Central memory CD8-positive, alpha-beta T cell (primary cell): ENCODE measurements at regions not wholly inside any gene's neighbourhood (a gene's known extent, or its start where the extent isn't known, plus 50 kb on each side); places are given as distances from the start of the nearest gene placed in this dataset.

Experiments used
- ATAC-seq: fragments of 150-1000 bp; cut with Tn5 transposase; replicated peaks from 2 replicates; pipeline ENCODE4 v1.10.0; 2022; ENCODE audit warnings: mild to moderate bottlenecking, moderate FRiP score, moderate number of reproducible peaks; ENCODE audit not compliant: poor library complexity, severe bottlenecking; ENCODE audit errors: extremely low read depth
- DNase-seq, 2 donors: peaks; one replicate each; pipeline ENCODE4 v3.0.0; 2021; ENCODE audit warnings: low spot score in 2 of 2
- H3K27ac Mint-ChIP-seq: one replicate; pipeline ENCODE4 v1.8.0; 2022; ENCODE audit warnings: low read depth, mild to moderate bottlenecking, moderate library complexity, mixed read lengths
- H3K27me3 Mint-ChIP-seq: one replicate; pipeline ENCODE4 v1.8.0; 2022; ENCODE audit warnings: mixed read lengths
- H3K36me3 Mint-ChIP-seq: one replicate; pipeline ENCODE4 v1.8.0; 2022; ENCODE audit warnings: mild to moderate bottlenecking, moderate library complexity, mixed read lengths; ENCODE audit not compliant: insufficient read depth
- H3K4me1 Mint-ChIP-seq: one replicate; pipeline ENCODE4 v1.8.0; 2022; ENCODE audit warnings: mixed read lengths
- H3K4me3 Mint-ChIP-seq: one replicate; pipeline ENCODE4 v1.8.0; 2022; ENCODE audit warnings: mild to moderate bottlenecking, moderate library complexity, mixed read lengths
- H3K9me3 Mint-ChIP-seq: one replicate; pipeline ENCODE4 v1.8.0; 2022; ENCODE audit warnings: mixed read lengths

DNA sequence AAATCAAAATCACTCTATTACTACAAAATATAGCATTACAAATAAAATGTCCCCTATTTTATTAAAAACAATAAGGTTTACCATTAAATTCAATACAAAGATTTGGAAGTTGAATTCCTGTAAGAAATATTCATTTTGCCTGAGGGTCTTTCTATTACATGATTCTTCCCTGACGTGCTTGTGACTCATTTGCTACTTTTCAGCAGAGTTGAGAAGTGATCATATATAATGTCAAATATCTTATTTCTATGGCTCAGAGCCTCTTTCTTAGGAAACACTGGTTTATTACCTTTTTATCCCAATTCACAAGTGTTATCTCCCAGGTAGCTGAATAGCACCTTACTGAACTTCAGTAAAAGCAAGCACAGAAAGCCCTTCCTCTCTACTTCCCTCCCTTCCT lies 65.2 kb upstream of the CNTN5 start:
- H3K36me3 Mint-ChIP-seq: no peaks in the 10 kb centered on the region
- DNase-seq: no peak
- H3K4me1 Mint-ChIP-seq: no peaks in the 10 kb centered on the region
- no peak overlapping the region for H3K27ac Mint-ChIP-seq
- no peak overlapping the region for H3K4me3 Mint-ChIP-seq
- no peak for ATAC-seq
- H3K27me3 Mint-ChIP-seq: no peaks in the 10 kb centered on the region
- H3K9me3 Mint-ChIP-seq: peaks cover 11% of the 10 kb centered on the region

DNA sequence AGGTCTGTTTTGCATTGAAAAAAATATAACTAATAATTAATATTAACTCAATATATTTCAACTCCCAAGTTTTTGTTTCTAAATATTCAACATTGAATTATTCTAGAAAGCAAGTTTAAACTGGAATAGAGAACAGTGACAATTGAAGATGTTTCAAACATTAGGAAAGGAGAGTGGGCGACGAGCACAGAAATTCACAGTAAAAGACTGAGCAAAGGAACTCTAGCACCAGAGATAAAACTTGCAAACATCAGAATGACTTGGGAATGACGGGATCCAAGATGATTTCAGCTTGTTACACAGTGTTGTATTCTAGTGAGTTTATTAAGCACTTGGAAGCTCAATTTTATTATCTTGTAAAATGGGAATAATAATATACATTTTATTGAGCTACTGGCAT lies 56.6 kb upstream of the CNTN5 start:
- Mint-ChIP-seq H3K27me3 (no peaks in the 10 kb centered on the region), H3K9me3 (peaks cover 15% of the 10 kb centered on the region)
- no peak for DNase-seq

DNA sequence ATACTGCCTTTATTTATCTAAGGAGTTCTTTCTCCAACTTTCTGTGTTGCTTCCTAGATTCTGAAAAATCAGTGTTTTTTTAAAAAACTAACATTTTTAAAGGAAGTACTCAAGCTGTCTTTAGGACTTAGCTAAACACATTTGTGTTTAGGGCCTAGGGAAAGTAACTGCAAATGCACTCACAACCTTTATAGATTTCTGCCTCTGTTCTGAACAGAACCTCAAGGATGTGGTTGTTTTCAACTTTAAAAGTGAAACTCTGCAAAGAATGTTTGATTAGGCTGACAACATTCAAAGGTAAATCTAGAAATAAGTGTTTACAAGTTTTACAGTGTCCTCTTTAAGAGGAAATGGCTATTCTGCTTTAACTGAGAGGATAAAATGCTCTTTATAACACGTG lies 55.4 kb upstream of the CNTN5 start:
- no peak overlapping the region for H3K4me3 Mint-ChIP-seq
- no peak overlapping the region for H3K27ac Mint-ChIP-seq
- H3K4me1 Mint-ChIP-seq: no peaks in the 10 kb centered on the region
- peaks cover 12% of the 10 kb centered on the region for H3K9me3 Mint-ChIP-seq
- H3K27me3 Mint-ChIP-seq: no peaks in the 10 kb centered on the region
- DNase-seq: no peak
- ATAC-seq: no peak
- no peaks in the 10 kb centered on the region for H3K36me3 Mint-ChIP-seq

More for the DNA sequence above, 56.6 kb upstream of the CNTN5 start:
- Mint-ChIP-seq H3K4me1 (no peaks in the 10 kb centered on the region), H3K4me3 (no peak overlapping the region), H3K27ac (no peak overlapping the region), H3K36me3 (no peaks in the 10 kb centered on the region)
- no peak for ATAC-seq

DNA sequence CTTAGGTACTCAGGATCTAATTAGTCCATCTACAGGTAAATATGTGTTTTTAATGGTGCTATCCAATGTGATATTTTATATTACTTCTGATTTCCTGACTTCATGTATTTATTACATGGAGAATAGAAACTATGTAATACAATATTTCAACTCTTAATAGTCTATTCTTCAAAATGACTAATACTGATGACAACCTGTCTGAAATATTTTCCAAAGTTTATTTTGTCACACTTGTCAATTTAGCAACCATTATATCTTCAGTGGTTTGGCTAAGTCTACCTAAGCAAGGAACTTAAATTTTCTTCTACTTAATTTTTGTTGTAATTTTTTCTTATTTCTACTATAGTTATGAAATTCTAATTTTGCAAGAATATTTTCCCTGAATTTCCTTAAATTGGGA lies 55.0 kb upstream of the CNTN5 start:
- no peaks in the 10 kb centered on the region for H3K36me3 Mint-ChIP-seq
- no peak for DNase-seq
- H3K4me1 Mint-ChIP-seq: no peaks in the 10 kb centered on the region
- H3K27me3 Mint-ChIP-seq: no peaks in the 10 kb centered on the region
- H3K9me3 Mint-ChIP-seq: peaks cover 9% of the 10 kb centered on the region
- H3K4me3 Mint-ChIP-seq: no peak overlapping the region
- H3K27ac Mint-ChIP-seq: no peak overlapping the region
- ATAC-seq: no peak

DNA sequence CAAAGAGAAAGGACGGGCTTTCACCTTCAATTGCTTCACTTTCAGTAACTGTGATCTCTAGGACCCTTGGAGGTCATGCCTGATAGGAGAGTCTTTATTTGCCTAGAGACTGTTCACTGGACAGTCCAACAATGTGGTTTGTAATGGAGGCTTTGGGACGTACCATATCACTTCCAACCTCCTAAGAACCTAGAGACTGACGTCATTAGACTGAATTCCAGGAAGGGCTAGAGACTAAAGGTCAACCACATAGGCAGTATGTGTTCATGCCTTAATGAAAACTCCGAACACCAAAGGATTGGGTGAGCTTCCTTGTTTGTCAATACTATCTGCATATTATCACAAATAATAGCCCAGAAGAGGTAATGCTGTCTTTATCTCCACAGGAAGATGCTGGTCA lies 53.7 kb upstream of the CNTN5 start:
- Mint-ChIP-seq H3K4me1 (no peaks in the 10 kb centered on the region), H3K9me3 (peaks cover 6% of the 10 kb centered on the region), H3K27ac (no peak overlapping the region), H3K36me3 (no peaks in the 10 kb centered on the region), H3K27me3 (no peaks in the 10 kb centered on the region), H3K4me3 (no peak overlapping the region)
- ATAC-seq: no peak
- no peak for DNase-seq
